AG04450 (cell line): ENCODE measurements at regions not wholly inside any gene's neighbourhood (a gene's known extent, or its start where the extent isn't known, plus 50 kb on each side); places are given as distances from the start of the nearest gene placed in this dataset.

Source experiments
- CTCF ChIA-PET: fragments of 300-600, 350-600 bp; formaldehyde crosslinking; extraction: SDS; loops from one replicate; lab custom pipeline; 2022; ENCODE audit warnings: antibody characterized with exemption, inconsistent platforms; lab: Charles Lee
- POLR2A ChIA-PET: fragments of 350-600 bp; formaldehyde crosslinking; extraction: SDS; loops from one replicate; lab custom pipeline; 2021; ENCODE audit warnings: antibody characterized with exemption, inconsistent platforms; lab: Yijun Ruan, JAX
- DNase-seq: peaks from one replicate; pipeline ENCODE4 v3.0.0-alpha.2; 2011; ENCODE audit warnings: low read depth, low spot score
- H3K27ac ChIP-seq: one replicate; pipeline ENCODE4 v1.5.1; 2012; ENCODE audit warnings: low read depth, low read length, control low read depth
- H3K27me3 ChIP-seq: one replicate; pipeline ENCODE4 v1.6.0; 2012; ENCODE audit warnings: low read length; ENCODE audit not compliant: control insufficient read depth, insufficient read depth
- H3K4me3 ChIP-seq: 2 replicates; pipeline ENCODE4 v1.5.1; 2011; ENCODE audit warnings: mild to moderate bottlenecking, low read depth, low read length, control low read depth
- H3K9me3 ChIP-seq: 2 replicates; pipeline ENCODE4 v1.5.1; 2012; ENCODE audit warnings: low read length; ENCODE audit not compliant: control insufficient read depth, insufficient read depth
- TF ChIP-seq, protein P1 (sequence below): IDR thresholded peaks from 2 replicates; pipeline ENCODE4 v1.5.1; 2011; ENCODE audit warnings: low read depth, low read length, control low read depth, inconsistent platforms

DNA sequence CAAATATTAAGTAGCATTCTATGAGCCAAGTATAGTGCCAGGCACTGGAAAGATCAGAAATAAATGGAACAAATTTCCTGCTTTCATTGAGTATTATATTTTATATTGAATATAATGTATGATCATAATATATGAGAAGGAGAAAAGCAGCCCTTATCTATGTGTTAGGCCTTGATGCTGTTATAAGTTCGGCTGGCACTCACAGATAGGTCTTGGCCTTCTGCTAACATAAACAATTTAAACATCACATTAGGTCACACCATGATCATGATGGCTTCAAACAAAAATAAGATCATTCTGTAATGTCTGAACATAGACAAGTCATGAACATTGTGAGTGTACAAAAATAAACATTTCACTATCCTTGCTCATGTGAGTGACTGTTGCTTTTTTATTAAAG lies 584.0 kb upstream of the ZNF385D start:
- Histone ChIP-seq H3K9me3 (no peaks in the 10 kb centered on the region), H3K4me3 (no peak overlapping the region), H3K27ac (no peak overlapping the region), H3K27me3 (no peaks in the 10 kb centered on the region)
- ChIA-PET POLR2A (no interaction called here), CTCF (no interaction called here)
- TF ChIP-seq, protein P1, sequence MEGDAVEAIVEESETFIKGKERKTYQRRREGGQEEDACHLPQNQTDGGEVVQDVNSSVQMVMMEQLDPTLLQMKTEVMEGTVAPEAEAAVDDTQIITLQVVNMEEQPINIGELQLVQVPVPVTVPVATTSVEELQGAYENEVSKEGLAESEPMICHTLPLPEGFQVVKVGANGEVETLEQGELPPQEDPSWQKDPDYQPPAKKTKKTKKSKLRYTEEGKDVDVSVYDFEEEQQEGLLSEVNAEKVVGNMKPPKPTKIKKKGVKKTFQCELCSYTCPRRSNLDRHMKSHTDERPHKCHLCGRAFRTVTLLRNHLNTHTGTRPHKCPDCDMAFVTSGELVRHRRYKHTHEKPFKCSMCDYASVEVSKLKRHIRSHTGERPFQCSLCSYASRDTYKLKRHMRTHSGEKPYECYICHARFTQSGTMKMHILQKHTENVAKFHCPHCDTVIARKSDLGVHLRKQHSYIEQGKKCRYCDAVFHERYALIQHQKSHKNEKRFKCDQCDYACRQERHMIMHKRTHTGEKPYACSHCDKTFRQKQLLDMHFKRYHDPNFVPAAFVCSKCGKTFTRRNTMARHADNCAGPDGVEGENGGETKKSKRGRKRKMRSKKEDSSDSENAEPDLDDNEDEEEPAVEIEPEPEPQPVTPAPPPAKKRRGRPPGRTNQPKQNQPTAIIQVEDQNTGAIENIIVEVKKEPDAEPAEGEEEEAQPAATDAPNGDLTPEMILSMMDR: no peak
- no peak for DNase-seq

DNA sequence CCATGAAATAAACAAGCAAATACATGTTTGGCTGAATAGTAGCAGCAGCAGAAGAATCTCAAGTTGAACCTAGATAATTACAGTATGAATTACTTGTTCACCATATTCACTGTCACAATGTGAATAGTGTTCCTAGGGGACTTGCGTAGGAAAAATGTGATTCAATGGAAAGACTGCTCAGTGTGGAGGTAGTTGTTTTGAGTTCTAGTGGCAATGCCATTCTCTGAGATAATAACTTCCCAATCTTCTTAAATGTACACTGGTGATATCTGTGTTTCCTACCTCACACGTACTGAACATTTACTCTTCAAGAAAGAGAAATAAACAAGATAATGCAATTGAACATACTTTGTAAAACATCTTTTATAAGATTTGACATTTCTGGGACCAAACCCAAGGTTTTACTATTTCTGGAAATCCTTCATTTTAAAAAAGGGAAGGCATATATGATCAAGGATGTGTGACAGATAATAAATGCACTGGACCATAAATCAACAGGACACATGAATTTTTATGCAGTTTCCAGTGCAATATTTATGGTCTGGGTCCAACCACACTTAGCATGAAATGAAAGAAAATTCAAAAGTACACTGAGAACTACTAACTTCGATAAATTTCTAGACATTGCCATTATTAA lies 598.3 kb upstream of the ZNF385D start:
- H3K4me3 ChIP-seq: no peak overlapping the region
- TF ChIP-seq, protein P1: no peak
- H3K27ac ChIP-seq: no peak overlapping the region
- ChIA-PET POLR2A (no interaction called here), CTCF (no interaction called here)
- no peaks in the 10 kb centered on the region for H3K27me3 ChIP-seq
- no peaks in the 10 kb centered on the region for H3K9me3 ChIP-seq
- no peak for DNase-seq

DNA sequence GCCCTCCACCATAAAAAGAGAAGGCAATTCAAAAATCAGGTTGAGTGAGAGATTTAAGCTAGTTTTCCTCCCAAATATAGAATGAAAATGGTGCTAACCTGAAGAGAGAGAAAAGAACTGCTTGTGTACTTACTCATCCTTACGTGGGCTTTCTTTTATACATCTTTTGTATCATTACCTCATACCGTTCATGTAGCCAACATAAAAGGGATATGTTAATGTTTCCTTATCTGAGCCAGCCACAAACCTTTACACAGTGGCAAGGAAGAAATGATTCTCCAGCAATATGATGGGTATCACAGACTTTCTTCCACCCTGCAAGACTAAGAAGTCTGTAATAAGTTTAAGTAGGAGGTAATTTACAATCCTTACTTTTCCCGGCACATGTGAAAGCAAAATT lies 600.8 kb upstream of the ZNF385D start:
- Histone ChIP-seq H3K4me3 (no peak overlapping the region), H3K9me3 (no peaks in the 10 kb centered on the region), H3K27me3 (no peaks in the 10 kb centered on the region), H3K27ac (no peak overlapping the region)
- ChIA-PET POLR2A (no interaction called here), CTCF (no interaction called here)
- no peak for DNase-seq
- TF ChIP-seq, protein P1: no peak

DNA sequence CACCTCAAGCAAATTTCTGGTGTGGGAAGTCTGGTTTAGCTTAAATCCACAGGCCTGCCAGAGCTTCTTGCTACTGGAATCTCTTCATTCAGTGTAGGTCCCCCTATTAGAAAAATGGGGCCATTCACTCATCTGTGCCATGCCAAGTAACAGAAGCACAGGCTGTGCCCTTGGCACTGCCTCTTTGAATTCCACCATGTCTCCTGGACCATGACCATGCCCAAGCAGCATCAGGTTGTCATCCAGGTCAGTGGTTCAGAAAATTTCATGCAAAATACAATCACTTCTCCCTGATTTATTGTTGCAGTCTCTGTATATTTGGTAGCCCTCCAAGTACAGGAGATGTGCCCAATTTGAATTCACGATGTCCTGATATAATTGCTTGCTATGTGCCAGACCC lies 602.1 kb upstream of the ZNF385D start:
- Histone ChIP-seq H3K27ac (no peak overlapping the region), H3K9me3 (no peaks in the 10 kb centered on the region), H3K27me3 (no peaks in the 10 kb centered on the region), H3K4me3 (no peak overlapping the region)
- TF ChIP-seq, protein P1: no peak
- ChIA-PET POLR2A (no interaction called here), CTCF (no interaction called here)
- DNase-seq: no peak

DNA sequence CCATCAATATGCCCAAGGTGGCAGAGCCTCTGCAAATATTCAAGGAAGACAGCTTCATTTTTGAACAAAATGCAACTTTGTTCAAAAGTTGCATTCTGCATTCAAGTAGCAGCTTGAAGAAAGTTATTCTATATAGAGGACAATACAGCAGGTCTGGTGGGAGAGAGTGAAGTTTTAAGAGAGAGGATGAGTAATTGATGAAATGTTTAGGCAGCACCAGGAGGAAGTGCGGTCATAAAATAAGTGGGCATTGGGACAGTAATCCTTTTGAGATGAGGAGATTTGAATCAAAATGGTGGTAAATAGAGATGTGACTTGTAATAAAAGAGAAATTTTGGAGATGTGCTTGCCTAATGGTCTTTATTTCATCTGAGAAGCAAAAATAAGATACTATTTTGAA lies 607.3 kb upstream of the ZNF385D start:
- ChIA-PET CTCF (no interaction called here), POLR2A (no interaction called here)
- no peak overlapping the region for H3K27ac ChIP-seq
- no peak for DNase-seq
- no peaks in the 10 kb centered on the region for H3K9me3 ChIP-seq
- H3K27me3 ChIP-seq: no peaks in the 10 kb centered on the region
- TF ChIP-seq, protein P1: no peak
- H3K4me3 ChIP-seq: no peak overlapping the region
